ENCODE measurements at regions not wholly inside any gene's neighbourhood (a gene's known extent, or its start where the extent isn't known, plus 50 kb on each side); places are given as distances from the start of the nearest gene placed in this dataset.

GRCh38 chr3:72515941-72516340, 332.3 kb downstream of the SHQ1 start:
- TF ChIP-seq POLR2A (IDR thresholded peaks at IDR 0.05; ENCODE audit: low read depth, low read length) (no peak), POLR2AphosphoS5 (IDR thresholded peaks at IDR 0.05; ENCODE audit: low read depth, low read length) (no peak), TAF1 (IDR thresholded peaks at IDR 0.05; ENCODE audit: borderline replicate concordance, low read depth, low read length) (no peak)
